Left lung (tissue), 4 donors: ENCODE measurements at regions not wholly inside any gene's neighbourhood (a gene's known extent, or its start where the extent isn't known, plus 50 kb on each side); places are given as distances from the start of the nearest gene placed in this dataset.
A peak's percentile ranks its signal among the peaks of the same experiment; 100 is the strongest.

Experiments used
- ATAC-seq: fragments of 200-7000 bp; cut with Tn5 transposase; one replicate; pipeline ENCODE4 v1.9.1; 2020; ENCODE audit warnings: moderate library complexity
- DNase-seq, 4 donors: peaks; one replicate each; pipeline ENCODE4 v3.0.0-alpha.2; 2013 to 2020
- H3K27ac ChIP-seq, 2 donors: fragments of 200-600 bp; sonication (generic) in 1 of 2; one replicate each; pipeline versions ENCODE4 v1.5.0 to v1.8.0; 2020 to 2021
- H3K27me3 ChIP-seq, 2 donors: fragments of 200-600 bp; sonication (generic) in 1 of 2; one replicate each; pipeline versions ENCODE4 v1.5.0 to v1.8.0; 2020 to 2021
- H3K36me3 ChIP-seq, 2 donors: fragments of 200-600 bp; sonication (generic) in 1 of 2; one replicate each; pipeline versions ENCODE4 v1.5.0 to v1.8.0; 2020 to 2021
- H3K4me1 ChIP-seq, 2 donors: fragments of 200-600 bp; one replicate each; pipeline ENCODE4 v1.8.0; 2021
- H3K4me3 ChIP-seq, 2 donors: fragments of 200-600 bp; sonication (generic) in 1 of 2; one replicate each; pipeline versions ENCODE4 v1.5.0 to v1.8.0; 2020 to 2021; ENCODE audit warnings: mild to moderate bottlenecking in 1 of 2
- H3K9me3 ChIP-seq, 2 donors: fragments of 200-600 bp; sonication (generic) in 1 of 2; one replicate each; pipeline versions ENCODE4 v1.5.0 to v1.8.0; 2020 to 2021
- CTCF ChIP-seq, 2 donors: fragments of 200-600 bp; sonication (generic) in 1 of 2; IDR thresholded peaks; one replicate each; pipeline versions ENCODE4 v1.5.0 to v1.8.0; 2021; ENCODE audit warnings: antibody characterized with exemption in 2 of 2
- intact Hi-C, 2 donors: fragments of 100-400 bp; cut with DNase I; formaldehyde crosslinking; loops; one replicate each; pipeline versions ENCODE4 v1.11.2 to v1.14.2; 2022
- donor health status: DM: no; HTN: yes; CAD: no.
- donor health status: DM: no; HTN: no; CAD: no.

GRCh38 chr2:223386984-223387383 is 215.2 kb downstream of the SCG2 start:
- Histone ChIP-seq H3K4me3 (no peak overlapping the region), H3K27me3 (no peaks in the 10 kb centered on the region), H3K4me1 (no peaks in the 10 kb centered on the region), H3K9me3 (no peaks in the 10 kb centered on the region), H3K27ac (no peak overlapping the region), H3K36me3 (no peaks in the 10 kb centered on the region)
- no peak for TF ChIP-seq CTCF (IDR thresholded peaks at IDR 0.05)
- DNase-seq, result no peak
- ATAC-seq, result no peak
- intact Hi-C loops, result no loop called here

GRCh38 chr2:223389624-223390023 is 212.5 kb downstream of the SCG2 start:
- Histone ChIP-seq H3K4me1 (no peaks in the 10 kb centered on the region), H3K27ac (no peak overlapping the region), H3K36me3 (no peaks in the 10 kb centered on the region), H3K27me3 (no peaks in the 10 kb centered on the region), H3K9me3 (peaks cover 0 to 13% of the 10 kb centered on the region in 2 donors), H3K4me3 (no peak overlapping the region)
- no peak for ATAC-seq
- DNase-seq, result no peak
- no peak for TF ChIP-seq CTCF (IDR thresholded peaks at IDR 0.05)
- intact Hi-C loops, result no loop called here

- H3K4me3 ChIP-seq, result no peak overlapping the region
- H3K27ac ChIP-seq, result no peak overlapping the region
- H3K36me3 ChIP-seq, result no peaks in the 10 kb centered on the region
- no peaks in the 10 kb centered on the region for H3K27me3 ChIP-seq
- ATAC-seq (no peak), DNase-seq (no peak)
- H3K4me1 ChIP-seq, result no peaks in the 10 kb centered on the region
- intact Hi-C loops, result no loop called here
- peaks cover 0 to 19% of the 10 kb centered on the region in 2 donors for H3K9me3 ChIP-seq
- no peak for TF ChIP-seq CTCF (IDR thresholded peaks at IDR 0.05)
These were observed 205.2 kb downstream of the SCG2 start for GRCh38 chr2:223396993-223397392.

GRCh38 chr2:223399357-223399957 is 202.7 kb downstream of the SCG2 start:
- no peak for TF ChIP-seq CTCF (IDR thresholded peaks at IDR 0.05)
- H3K9me3 ChIP-seq, result peaks cover 0 to 7% of the 10 kb centered on the region in 2 donors
- no peak overlapping the region for H3K4me3 ChIP-seq
- H3K36me3 ChIP-seq, result no peaks in the 10 kb centered on the region
- no peaks in the 10 kb centered on the region for H3K27me3 ChIP-seq
- peak; percentile 23 for ATAC-seq
- H3K27ac ChIP-seq, result no peak overlapping the region
- no peaks in the 10 kb centered on the region for H3K4me1 ChIP-seq
- intact Hi-C loops, result no loop called here
- DNase-seq, result no peak

GRCh38 chr2:223404616-223405015 is 197.5 kb downstream of the SCG2 start:
- intact Hi-C loops, result no loop called here
- H3K27me3 ChIP-seq, result no peaks in the 10 kb centered on the region
- H3K4me1 ChIP-seq, result no peaks in the 10 kb centered on the region
- H3K36me3 ChIP-seq, result no peaks in the 10 kb centered on the region
- H3K4me3 ChIP-seq, result no peak overlapping the region
- ATAC-seq (no peak), DNase-seq (no peak)
- H3K9me3 ChIP-seq, result no peaks in the 10 kb centered on the region
- no peak overlapping the region for H3K27ac ChIP-seq
- TF ChIP-seq CTCF (IDR thresholded peaks at IDR 0.05), result no peak
